Upper lobe of left lung (tissue), 6 donors: ENCODE measurements at regions not wholly inside any gene's neighbourhood (a gene's known extent, or its start where the extent isn't known, plus 50 kb on each side); places are given as distances from the start of the nearest gene placed in this dataset.
"Not testable (repeated sequence)": the region's sequence is repeated elsewhere in the genome, so short reads cannot be mapped to it uniquely, and the experiment has no call there.

Experiments
- ATAC-seq, 2 donors: fragments of 200-7000 bp; cut with Tn5 transposase; one replicate each; pipeline ENCODE4 v1.9.1; 2022; ENCODE audit warnings: mild to moderate bottlenecking in 2 of 2, moderate library complexity in 2 of 2; ENCODE audit not compliant: low FRiP score in 2 of 2
- DNase-seq, 2 donors: peaks; one replicate each; pipeline ENCODE4 v3.0.0-alpha.2; 2019 to 2020
- H3K27ac ChIP-seq, 4 donors: fragments of 200-600 bp; sonication (generic); one replicate each; pipeline ENCODE4 v1.5.1; 2016 to 2019
- H3K27me3 ChIP-seq, 4 donors: fragments of 200-600 bp; sonication (generic); one replicate each; pipeline ENCODE4 v1.5.1; 2017 to 2019
- H3K36me3 ChIP-seq, 4 donors: fragments of 200-600 bp; sonication (generic); one replicate each; pipeline ENCODE4 v1.5.1; 2016 to 2019
- H3K4me1 ChIP-seq, 4 donors: fragments of 200-600 bp; sonication (generic); one replicate each; pipeline ENCODE4 v1.5.1; 2018 to 2019
- H3K4me3 ChIP-seq, 4 donors: fragments of 200-600 bp; sonication (generic); one replicate each; pipeline ENCODE4 v1.5.1; 2017 to 2019; ENCODE audit warnings: mild to moderate bottlenecking in 2 of 4, moderate library complexity in 1 of 4
- H3K9me3 ChIP-seq, 4 donors: fragments of 200-600 bp; sonication (generic); one replicate each; pipeline ENCODE4 v1.5.1; 2018 to 2019
- WGBS, 2 donors: methylation state at CpG; one replicate each; pipeline ENCODE4 v1.1.5; 2017 to 2018; 5-methylcytosine and 5-hydroxymethylcytosine counted together
- small RNA-seq, 4 donors: library from RNA; depleted of rRNA; stranded (forward); fragments of <200 nt; gene quantifications; one replicate each; pipeline ENCODE3, GENCODE V24; 2016
- donor health status: DM: no; HTN: no; CAD: no; lungs with moderate emphysema.
- donor health status: DM: no; HTN: yes; CAD: no; lungs with severe emphysema.

GRCh38 chrY:18836643-18837042 lies 63.1 kb upstream of the HSFY2 start:
- no CpG with 5 or more reads among the region's 6 CpGs for WGBS, 2 donors
- not testable (repeated sequence) for ATAC-seq, DNase-seq, H3K36me3 ChIP-seq, H3K9me3 ChIP-seq, H3K27me3 ChIP-seq, H3K4me1 ChIP-seq, H3K27ac ChIP-seq, H3K4me3 ChIP-seq

Small RNA genes in the stretch of these regions (small RNA-seq; reads per million reads assigned to genes)
- gene CD24P4, result 0 reads per million in 4 donors
- gene MTCYBP2, result 0 reads per million in 4 donors
- 0 reads per million in 4 donors for gene RNU6-255P
